K562 (cell line): ENCODE measurements at regions not wholly inside any gene's neighbourhood (a gene's known extent, or its start where the extent isn't known, plus 50 kb on each side); places are given as distances from the start of the nearest gene placed in this dataset.

ENCODE experiments used
- ATAC-seq: fragments of 200-7000 bp; cut with Tn5 transposase; 3 replicates; pipeline ENCODE4 v1.9.1; 2020; ENCODE audit warnings: moderate library complexity
- BruUV-seq: library from RNA; stranded (reverse); fragments of 400-500 nt; replicated peaks from 2 replicates; lab custom pipeline; 2021; lab: Mats Ljungman, UMichigan
- CTCF ChIA-PET: fragments of 300-600 bp; formaldehyde crosslinking; extraction: SDS; loops from one replicate; lab custom pipeline; 2021; ENCODE audit warnings: low intra/inter-chr PET ratio; lab: Yijun Ruan, JAX
- POLR2A ChIA-PET: fragments of 300-600, 350-650 bp; sonication (Branson Sonifier 250); formaldehyde crosslinking; extraction: SDS; loops from one replicate; lab custom pipeline; 2021; ENCODE audit warnings: antibody characterized with exemption, inconsistent platforms; lab: Yijun Ruan, JAX
- DNase-seq, 4 experiments: peaks; one replicate each; pipeline versions ENCODE4 v3.0.0 to v3.0.0-alpha.2; 2011 to 2018; ENCODE audit warnings: low spot score in 3 of 4, mixed read lengths in 3 of 4; ENCODE audit errors: extremely low read depth in 1 of 4
- FAIRE-seq: peaks from 2 replicates; lab custom pipeline; 2011; peaks lifted over from hg19 to GRCh38; lab: Jason Lieb, UNC
- H2AFZ ChIP-seq: 2 replicates; pipeline ENCODE4 v1.6.0; 2011; ENCODE audit warnings: low read depth, low read length, control low read depth, inconsistent platforms
- H3K27ac ChIP-seq: fragments of 200-600 bp; 3 replicates; pipeline ENCODE4 v1.8.0; 2011; ENCODE audit warnings: low read depth, mild to moderate bottlenecking, control low read depth, inconsistent platforms, low read length, moderate library complexity, mixed read lengths; ENCODE audit errors: extremely low read depth
- H3K27me3 ChIP-seq, 2 experiments: fragments of 300-600 bp in 1 of 2; 2 replicates in 1 of 2; 3 replicates in 1 of 2; pipeline versions ENCODE4 v1.6.0 to v1.8.0; 2011; ENCODE audit warnings: inconsistent platforms in 2 of 2, low read length in 2 of 2, mild to moderate bottlenecking in 1 of 2, mixed read lengths in 1 of 2, moderate library complexity in 1 of 2; ENCODE audit not compliant: control insufficient read depth in 2 of 2, insufficient read depth in 2 of 2
- H3K36me3 ChIP-seq: fragments of 300-600 bp; 3 replicates; pipeline ENCODE4 v1.8.0; 2011; ENCODE audit warnings: mild to moderate bottlenecking, low read length, inconsistent platforms; ENCODE audit not compliant: control insufficient read depth, insufficient read depth
- H3K4me1 ChIP-seq, 2 experiments: fragments of 200-600 bp in 1 of 2; replicated peaks in 1 of 2; 2 replicates in 1 of 2; 3 replicates in 1 of 2; pipeline versions ENCODE4 v1.5.1 to v1.8.0; 2011; ENCODE audit warnings: inconsistent platforms in 2 of 2, low read length in 2 of 2, mild to moderate bottlenecking in 1 of 2, mixed read lengths in 1 of 2, moderate library complexity in 1 of 2; ENCODE audit not compliant: control insufficient read depth in 2 of 2, insufficient read depth in 2 of 2
- H3K4me2 ChIP-seq: 2 replicates; pipeline ENCODE4 v1.6.1; 2011; ENCODE audit warnings: low read length, control low read depth, inconsistent platforms, mixed read lengths; ENCODE audit not compliant: insufficient read depth
- H3K4me3 ChIP-seq: fragments of 200-600 bp; sonication (generic), shearing (Covaris generic); 2 replicates; pipeline ENCODE4 v1.5.1; 2016; ENCODE audit warnings: control low read depth, inconsistent platforms
- H3K79me2 ChIP-seq: fragments of 200-600 bp; 3 replicates; pipeline ENCODE4 v1.8.0; 2011; ENCODE audit warnings: low read length, inconsistent platforms; ENCODE audit not compliant: control insufficient read depth, insufficient read depth
- H3K9ac ChIP-seq, 2 experiments: 2 replicates each; pipeline versions ENCODE4 v1.6.0 to v1.6.1; 2011; ENCODE audit warnings: low read depth in 2 of 2, low read length in 2 of 2, control low read depth in 1 of 2, inconsistent platforms in 1 of 2, mild to moderate bottlenecking in 1 of 2, mixed read lengths in 1 of 2; ENCODE audit not compliant: insufficient read depth in 1 of 2
- H3K9me1 ChIP-seq: one replicate; pipeline ENCODE4 v1.6.0; 2011; ENCODE audit warnings: inconsistent platforms, mild to moderate bottlenecking, low read length, moderate library complexity; ENCODE audit not compliant: control insufficient read depth, insufficient read depth
- H3K9me3 ChIP-seq: replicated peaks from 2 replicates; pipeline ENCODE4 v1.5.1; 2011; ENCODE audit warnings: low read depth, low read length, inconsistent platforms; ENCODE audit not compliant: control insufficient read depth, insufficient read depth
- H4K20me1 ChIP-seq: replicated peaks from 2 replicates; pipeline ENCODE4 v1.6.1; 2011; ENCODE audit warnings: low read length, inconsistent platforms, mixed read lengths; ENCODE audit not compliant: control insufficient read depth, insufficient read depth
- AFF1 ChIP-seq, 2 experiments: fragments of 450-650 bp; IDR thresholded peaks; 2 replicates each; pipeline ENCODE4 v1.6.1; 2018; ENCODE audit warnings: mild to moderate bottlenecking in 2 of 2, low read depth in 1 of 2; ENCODE audit not compliant: partially characterized antibody in 2 of 2
- CBFA2T3 ChIP-seq: fragments of 450-650 bp; IDR thresholded peaks from 2 replicates; pipeline ENCODE4 v1.6.1; 2017
- CBX2 ChIP-seq: fragments of 200-600 bp; sonication (generic); IDR thresholded peaks from one replicate; pipeline ENCODE4 v1.6.1; 2012; ENCODE audit warnings: mild to moderate bottlenecking, low read length, inconsistent platforms; ENCODE audit not compliant: insufficient read depth, poor library complexity, severe bottlenecking
- EP300 ChIP-seq: IDR thresholded peaks from 2 replicates; pipeline ENCODE4 v1.6.1; 2012; ENCODE audit warnings: low read length, improper control_type of control experiment
- ESRRA ChIP-seq: fragments of 450-650 bp; IDR thresholded peaks from 2 replicates; pipeline ENCODE4 v1.6.1; 2014; ENCODE audit warnings: low read depth, mild to moderate bottlenecking, moderate library complexity, borderline replicate concordance
- GTF2A2 ChIP-seq: IDR thresholded peaks from 2 replicates; pipeline ENCODE4 v1.6.1; 2016; ENCODE audit warnings: mild to moderate bottlenecking, missing genetic modification characterization, missing compliant biosample characterization
- MEF2A ChIP-seq: IDR thresholded peaks from 2 replicates; pipeline ENCODE4 v1.6.1; 2011; ENCODE audit warnings: low read depth, mild to moderate bottlenecking, low read length, moderate library complexity; ENCODE audit not compliant: control insufficient read depth
- NFE2 ChIP-seq: IDR thresholded peaks from 2 replicates; pipeline ENCODE4 v1.6.1; 2014; ENCODE audit warnings: antibody characterized with exemption, low read depth
- NFE2L1 ChIP-seq: fragments of 450-650 bp; IDR thresholded peaks from 2 replicates; pipeline ENCODE4 v1.6.1; 2016; ENCODE audit warnings: missing genetic modification characterization, low read depth, mild to moderate bottlenecking, missing compliant biosample characterization, moderate library complexity, borderline replicate concordance
- PHF21A ChIP-seq: fragments of 450-650 bp; IDR thresholded peaks from 2 replicates; pipeline ENCODE4 v1.6.1; 2017; ENCODE audit warnings: low read depth, borderline replicate concordance
- POU5F1 ChIP-seq: fragments of 150-350 bp; IDR thresholded peaks from 2 replicates; pipeline ENCODE4 v1.6.1; 2014; ENCODE audit warnings: borderline replicate concordance, low read length, low read depth, mild to moderate bottlenecking; ENCODE audit not compliant: partially characterized antibody
- SIN3B ChIP-seq: fragments of 450-650 bp; IDR thresholded peaks from 2 replicates; pipeline ENCODE4 v1.6.1; 2017; ENCODE audit warnings: low read depth, mild to moderate bottlenecking, moderate library complexity
- SP2 ChIP-seq: IDR thresholded peaks from 2 replicates; pipeline ENCODE4 v1.6.1; 2011; ENCODE audit warnings: mild to moderate bottlenecking, low read depth, low read length, moderate library complexity; ENCODE audit not compliant: poor library complexity, severe bottlenecking; ENCODE audit errors: extremely low read depth
- ZNF695 ChIP-seq: fragments of 450-650 bp; formaldehyde crosslinking; IDR thresholded peaks from 2 replicates; pipeline ENCODE4 v1.4.0; 2020; ENCODE audit warnings: mild to moderate bottlenecking, moderate library complexity
- WGBS: fragments of 100-300 bp; shearing (Covaris generic); methylation state at CpG from one replicate; pipeline ENCODE4 v1.1.6; 2016; ENCODE audit warnings: low coverage, mixed read lengths; ENCODE audit not compliant: insufficient coverage; ENCODE audit errors: missing lambda C conversion rate; 5-methylcytosine and 5-hydroxymethylcytosine counted together
- in situ Hi-C: fragments of 300-500 bp; cut with MboI; formaldehyde crosslinking; loops from 4 replicates; pipeline ENCODE4 v1.15.0; 2018; ENCODE audit warnings: inconsistent platforms, mixed read lengths
- intact Hi-C: fragments of 100-400 bp; cut with micrococcal nuclease; formaldehyde crosslinking; loops from 2 replicates; pipeline ENCODE4 v1.14.2; 2022
- TF ChIP-seq, protein P1 (sequence below): fragments of 450-650 bp; IDR thresholded peaks from 2 replicates; pipeline ENCODE4 v1.6.1; 2016; ENCODE audit warnings: mild to moderate bottlenecking

DNA sequence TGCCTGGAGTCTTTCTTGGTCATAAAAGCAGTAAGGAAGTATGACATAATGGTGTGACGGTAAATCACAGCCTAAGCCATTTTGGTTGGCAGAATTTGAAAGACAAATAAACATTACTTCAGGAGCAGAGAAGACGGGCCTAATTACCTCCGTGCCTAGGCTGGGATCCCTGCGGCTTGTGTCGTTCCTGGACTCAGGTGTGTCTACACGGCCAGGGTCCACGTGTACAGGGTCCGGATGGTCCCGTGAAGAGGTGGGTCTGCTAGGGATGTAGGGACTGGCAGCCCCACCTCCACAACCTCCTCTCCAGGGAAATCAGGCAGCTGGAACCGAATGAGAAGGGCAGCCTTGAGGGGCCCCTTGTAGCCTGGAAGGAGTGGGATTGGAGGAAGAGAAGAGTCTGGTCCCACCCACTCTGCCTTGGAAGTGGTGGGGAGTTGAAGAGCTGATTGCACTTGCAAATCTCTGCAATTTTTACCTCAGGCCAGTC lies 55.4 kb upstream of the PLAC1 start:
- WGBS = 17% methylated on average over 10 of the region's 10 CpGs
- no peaks in the 10 kb centered on the region for H3K9me1 ChIP-seq
- peaks cover 0 to 11% of the 10 kb centered on the region in 2 experiments; a peak in 3 of 5 replicates for H3K4me1 ChIP-seq
- DNase-seq = no peak
- CTCF ChIA-PET = no interaction called here
- intact Hi-C loops = no loop called here
- H3K4me2 ChIP-seq = no peak overlapping the region
- no peaks in the 10 kb centered on the region for H3K79me2 ChIP-seq
- in situ Hi-C loops = no loop called here
- peaks cover 2 to 10% of the 10 kb centered on the region in 2 experiments; a peak in 2 of 5 replicates for H3K27me3 ChIP-seq
- H3K9me3 ChIP-seq = no peaks in the 10 kb centered on the region
- BruUV-seq = no TSS peak
- no peaks in the 10 kb centered on the region for H4K20me1 ChIP-seq
- no peak overlapping the region for H3K9ac ChIP-seq
- ATAC-seq = no peak
- no peak overlapping the region for H3K27ac ChIP-seq
- H2AFZ ChIP-seq = no peak overlapping the region
- FAIRE-seq = no peak
- H3K36me3 ChIP-seq = no peaks in the 10 kb centered on the region
- POLR2A ChIA-PET = no interaction called here
- no peak overlapping the region for H3K4me3 ChIP-seq
- no peak for TF ChIP-seq NFE2
- TF ChIP-seq MEF2A = no peak
- TF ChIP-seq POU5F1 = no peak
- TF ChIP-seq CBFA2T3 = no peak
- no peak for TF ChIP-seq ESRRA
- TF ChIP-seq ZNF695 (CRISPR knock-in tag) = no peak
- TF ChIP-seq AFF1 (IDR thresholded peaks at IDR 0.05; ENCODE audit: low read depth in 1 of 2, partially characterized antibody in 2 of 2) = no peak
- no peak for TF ChIP-seq NFE2L1 (tag)
- no peak for TF ChIP-seq SP2
- no peak for TF ChIP-seq GTF2A2 (tag)
- no peak for TF ChIP-seq CBX2
- TF ChIP-seq, protein P1, sequence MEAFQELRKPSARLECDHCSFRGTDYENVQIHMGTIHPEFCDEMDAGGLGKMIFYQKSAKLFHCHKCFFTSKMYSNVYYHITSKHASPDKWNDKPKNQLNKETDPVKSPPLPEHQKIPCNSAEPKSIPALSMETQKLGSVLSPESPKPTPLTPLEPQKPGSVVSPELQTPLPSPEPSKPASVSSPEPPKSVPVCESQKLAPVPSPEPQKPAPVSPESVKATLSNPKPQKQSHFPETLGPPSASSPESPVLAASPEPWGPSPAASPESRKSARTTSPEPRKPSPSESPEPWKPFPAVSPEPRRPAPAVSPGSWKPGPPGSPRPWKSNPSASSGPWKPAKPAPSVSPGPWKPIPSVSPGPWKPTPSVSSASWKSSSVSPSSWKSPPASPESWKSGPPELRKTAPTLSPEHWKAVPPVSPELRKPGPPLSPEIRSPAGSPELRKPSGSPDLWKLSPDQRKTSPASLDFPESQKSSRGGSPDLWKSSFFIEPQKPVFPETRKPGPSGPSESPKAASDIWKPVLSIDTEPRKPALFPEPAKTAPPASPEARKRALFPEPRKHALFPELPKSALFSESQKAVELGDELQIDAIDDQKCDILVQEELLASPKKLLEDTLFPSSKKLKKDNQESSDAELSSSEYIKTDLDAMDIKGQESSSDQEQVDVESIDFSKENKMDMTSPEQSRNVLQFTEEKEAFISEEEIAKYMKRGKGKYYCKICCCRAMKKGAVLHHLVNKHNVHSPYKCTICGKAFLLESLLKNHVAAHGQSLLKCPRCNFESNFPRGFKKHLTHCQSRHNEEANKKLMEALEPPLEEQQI = no peak
- TF ChIP-seq SIN3B = no peak
- TF ChIP-seq PHF21A = no peak
- TF ChIP-seq EP300 = no peak
